Heart left ventricle (tissue), 16 donors: ENCODE measurements at regions not wholly inside any gene's neighbourhood (a gene's known extent, or its start where the extent isn't known, plus 50 kb on each side); places are given as distances from the start of the nearest gene placed in this dataset.

Experiments used
- ATAC-seq, 4 donors: fragments of 200-7000 bp; cut with Tn5 transposase; one replicate each; pipeline ENCODE4 v1.9.1; 2020 to 2022; ENCODE audit warnings: moderate library complexity in 4 of 4, mild to moderate bottlenecking in 3 of 4, moderate number of reproducible peaks in 1 of 4
- DNase-seq, 5 donors: peaks; one replicate each; pipeline ENCODE4 v3.0.0-alpha.2; 2020
- H3K27ac ChIP-seq, 12 donors: fragments of 200-600 bp; sonication (generic) in 4 of 12; one replicate each; pipeline versions ENCODE4 v1.5.0 to v1.8.0; 2016 to 2022; ENCODE audit warnings: mild to moderate bottlenecking in 2 of 12
- H3K27me3 ChIP-seq, 9 donors: fragments of 200-600 bp; sonication (generic) in 2 of 9; one replicate each; pipeline versions ENCODE4 v1.5.1 to v1.8.0; 2016 to 2022; ENCODE audit warnings: mild to moderate bottlenecking in 3 of 9
- H3K36me3 ChIP-seq, 9 donors: fragments of 200-600 bp; sonication (generic) in 2 of 9; one replicate each; pipeline versions ENCODE4 v1.5.0 to v1.8.0; 2018 to 2022; ENCODE audit warnings: mild to moderate bottlenecking in 2 of 9
- H3K4me1 ChIP-seq, 12 donors: fragments of 200-600 bp; sonication (generic) in 4 of 12; one replicate each; pipeline versions ENCODE4 v1.5.0 to v1.8.0; 2016 to 2022; ENCODE audit warnings: mild to moderate bottlenecking in 3 of 12
- H3K4me3 ChIP-seq, 12 donors: fragments of 200-600 bp; sonication (generic) in 4 of 12; one replicate each; pipeline versions ENCODE4 v1.5.0 to v1.8.0; 2017 to 2022; ENCODE audit warnings: mild to moderate bottlenecking in 9 of 12, moderate library complexity in 4 of 12
- H3K9me3 ChIP-seq, 12 donors: fragments of 200-600 bp; sonication (generic) in 4 of 12; one replicate each; pipeline versions ENCODE4 v1.5.0 to v1.8.0; 2016 to 2022; ENCODE audit warnings: mild to moderate bottlenecking in 1 of 12
- CTCF ChIP-seq, 12 donors: fragments of 200-600 bp; sonication (generic) in 4 of 12; IDR thresholded peaks; one replicate each; pipeline versions ENCODE4 v1.5.0 to v1.8.0; 2018 to 2022; ENCODE audit warnings: antibody characterized with exemption in 12 of 12, mild to moderate bottlenecking in 5 of 12
- POLR2A ChIP-seq, 2 donors: fragments of 450-650 bp; IDR thresholded peaks; one replicate each; pipeline ENCODE4 v1.6.1; 2017; ENCODE audit warnings: antibody characterized with exemption in 2 of 2, mild to moderate bottlenecking in 2 of 2, moderate library complexity in 2 of 2
- WGBS, 4 donors: extraction: QIAGEN DNeasy Blood & Tissue Kit in 2 of 4; methylation state at CpG; one replicate each; pipeline versions ENCODE4 v1.1.5 to v1.1.7; 2013 to 2018; 5-methylcytosine and 5-hydroxymethylcytosine counted together
- intact Hi-C, 10 donors: fragments of 100-400 bp; cut with DNase I; formaldehyde crosslinking; loops; one replicate each; pipeline versions ENCODE4 v1.11.1 to v1.14.2; 2022
- donor health status: ischemic (EF 13 %, LVEDD 7.1; RV severe dilation, severe dysfunction).
- donor health status: healthy with polysubstance abuse.
- donor health status: DM: no; HTN: yes; CAD: no.
- donor health status: DM: no; HTN: no; CAD: no.
- donor health status: ischemic (EF 25% LVEDD 6.9; RV normal size, moderate dysfunction).
- donor health status: ischemic (EF 25% LVEDD 5.7; RV mildly dilated, moderate dysfunction).
- donor health status: healthy.
- donor health status: DM: yes; HTN: yes; CAD: no.
- donor health status: ischemic (EF 35%, LVEDD 5.7; RV mildly dilated, moderate dysfunction).
- donor health status: nonischemic (EF 11% LVEDD 7.7; RV severe dilation, severe dysfunction).
- donor health status: DM: yes; HTN: yes; CAD: no.
- donor health status: PGD.
- donor health status: ischemic (EF 29% LVEDD 5.4; RV normal size, mild dysfunction).
- donor health status: nonischemic (EF 23%, LVEDD 6.1; RV moderate dilation, normal function).

DNA sequence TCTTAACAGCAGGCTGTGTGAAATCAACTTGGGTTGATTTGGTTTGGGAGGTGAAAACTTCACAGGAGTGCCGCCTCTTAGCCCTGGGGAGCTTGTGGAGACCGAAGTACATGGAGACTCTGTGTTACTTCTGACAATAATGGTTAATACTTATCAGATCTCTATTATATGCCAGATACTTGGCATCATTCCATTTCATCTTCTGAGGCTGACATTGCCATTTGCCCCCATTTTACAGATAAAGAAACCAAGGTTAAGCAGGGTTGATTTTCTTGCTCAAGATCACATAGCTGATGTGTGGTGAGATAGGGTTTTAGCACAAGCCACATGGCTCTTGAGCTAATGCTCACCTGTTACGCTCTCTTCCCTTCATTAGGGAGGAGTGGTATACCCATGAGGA lies 150.6 kb upstream of the FAM13C start:
- Histone ChIP-seq H3K27me3 (no peaks in the 10 kb centered on the region), H3K9me3 (no peaks in the 10 kb centered on the region), H3K4me1 (peaks cover 0 to 9% (median 0%) of the 10 kb centered on the region in 12 donors), H3K4me3 (no peak overlapping the region), H3K27ac (no peak overlapping the region), H3K36me3 (no peaks in the 10 kb centered on the region)
- no peak for TF ChIP-seq CTCF (IDR thresholded peaks at IDR 0.05)
- intact Hi-C loops, result no loop called here
- DNase-seq, result no peak
- 90 to 96% (median 92%) methylated on average over 3 of the region's 3 CpGs for WGBS, 4 donors
- ATAC-seq, result no peak

GRCh38 chr10:59508956-59509355 lies 146.6 kb upstream of the FAM13C start:
- Histone ChIP-seq H3K4me3 (no peak overlapping the region), H3K9me3 (no peaks in the 10 kb centered on the region), H3K4me1 (peaks cover 0 to 7% (median 0%) of the 10 kb centered on the region in 12 donors), H3K27ac (no peak overlapping the region), H3K27me3 (no peaks in the 10 kb centered on the region), H3K36me3 (no peaks in the 10 kb centered on the region)
- TF ChIP-seq POLR2A (IDR thresholded peaks at IDR 0.05) (no peak), CTCF (IDR thresholded peaks at IDR 0.05) (no peak)
- 47 to 59% (median 51%) methylated on average over 1 of the region's 1 CpG for WGBS, 4 donors
- intact Hi-C loops, result no loop called here
- no peak for ATAC-seq
- DNase-seq, result no peak

DNA sequence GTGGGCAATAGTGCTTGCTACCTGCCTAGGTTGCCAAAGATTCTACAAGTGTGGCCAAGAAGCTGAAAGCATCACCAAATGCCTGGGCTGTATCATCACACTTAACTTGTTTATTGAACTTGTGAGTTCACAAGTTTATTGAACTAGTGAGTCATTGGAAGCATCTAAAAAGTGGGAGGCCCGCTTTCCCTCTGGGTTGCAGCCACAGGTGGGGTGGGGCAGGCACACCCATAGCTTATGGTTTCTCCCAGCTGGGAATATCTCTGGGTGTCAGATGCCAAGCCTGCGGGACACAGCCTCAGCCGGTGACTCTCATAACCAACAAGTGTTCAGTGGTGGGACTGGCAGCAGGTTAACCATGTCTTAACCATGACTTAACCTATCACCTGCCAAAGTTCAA lies 145.9 kb upstream of the FAM13C start:
- WGBS, 4 donors, result 86 to 88% (median 86%) methylated on average over 3 of the region's 3 CpGs
- ATAC-seq (no peak), DNase-seq (peak in 1 of 5 donors; percentile 35)
- intact Hi-C loops, result no loop called here
- Histone ChIP-seq H3K27me3 (no peaks in the 10 kb centered on the region), H3K4me3 (no peak overlapping the region), H3K4me1 (peaks cover 0 to 4% (median 0%) of the 10 kb centered on the region in 12 donors), H3K27ac (no peak overlapping the region), H3K9me3 (no peaks in the 10 kb centered on the region), H3K36me3 (no peaks in the 10 kb centered on the region)
- TF ChIP-seq POLR2A (IDR thresholded peaks at IDR 0.05) (no peak), CTCF (IDR thresholded peaks at IDR 0.05) (no peak)

- Histone ChIP-seq H3K27ac (no peak overlapping the region), H3K4me3 (no peak overlapping the region), H3K9me3 (no peaks in the 10 kb centered on the region), H3K4me1 (no peaks in the 10 kb centered on the region), H3K36me3 (no peaks in the 10 kb centered on the region), H3K27me3 (no peaks in the 10 kb centered on the region)
- no peak for ATAC-seq
- 57 to 68% (median 61%) methylated on average over 1 of the region's 1 CpG for WGBS, 4 donors
- intact Hi-C loops, result loop anchor here in 1 of 10 donors (1.0 kb wide), 1 partner anchor 9 kb away; no protein-coding TSS in a partner anchor
- TF ChIP-seq POLR2A (IDR thresholded peaks at IDR 0.05) (no peak), CTCF (IDR thresholded peaks at IDR 0.05) (no peak)
- DNase-seq, result no peak
These were observed 143.6 kb upstream of the FAM13C start for GRCh38 chr10:59505926-59506325.
